ENCODE measurements at regions not wholly inside any gene's neighbourhood (a gene's known extent, or its start where the extent isn't known, plus 50 kb on each side); places are given as distances from the start of the nearest gene placed in this dataset.
"Not testable (repeated sequence)": the region's sequence is repeated elsewhere in the genome, so short reads cannot be mapped to it uniquely, and the experiment has no call there.

DNA sequence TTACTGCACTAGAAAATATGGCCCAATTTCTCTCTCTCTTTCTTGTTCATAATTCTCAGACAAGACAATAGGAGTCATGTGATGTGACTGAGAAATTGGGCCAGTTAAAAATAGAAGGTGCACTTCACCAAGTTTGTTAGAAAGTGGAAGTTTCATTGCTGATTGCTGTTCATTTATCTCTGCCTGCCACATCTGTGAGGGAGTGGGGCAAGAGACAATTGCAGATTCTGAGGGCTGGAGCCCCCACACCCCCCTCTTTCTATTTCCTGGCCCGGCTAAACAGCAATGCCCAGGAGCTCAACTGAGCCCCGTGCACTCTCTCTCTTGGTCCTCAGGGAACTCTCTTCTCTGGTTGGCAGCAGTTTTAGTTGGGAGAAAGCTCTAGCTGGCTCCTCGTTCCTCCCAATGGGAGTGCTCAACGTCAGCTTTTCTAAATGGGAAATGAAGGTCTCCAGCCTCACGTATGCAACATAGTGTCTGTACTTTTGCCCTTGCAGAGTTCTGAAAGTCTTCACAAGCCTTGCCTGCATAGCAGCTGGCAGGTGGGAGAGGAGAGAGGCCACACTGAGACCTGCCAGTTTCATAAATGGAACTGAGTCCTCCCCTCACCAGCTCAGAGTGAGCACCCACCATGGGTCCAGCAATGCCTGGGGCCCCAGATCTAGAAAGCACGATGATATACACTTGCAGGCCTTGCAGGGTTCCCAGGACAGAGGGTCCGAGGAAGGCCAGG lies 115.7 kb downstream of the MYCN start:
- no peak for DNase-seq (ENCODE audit: low spot score)

DNA sequence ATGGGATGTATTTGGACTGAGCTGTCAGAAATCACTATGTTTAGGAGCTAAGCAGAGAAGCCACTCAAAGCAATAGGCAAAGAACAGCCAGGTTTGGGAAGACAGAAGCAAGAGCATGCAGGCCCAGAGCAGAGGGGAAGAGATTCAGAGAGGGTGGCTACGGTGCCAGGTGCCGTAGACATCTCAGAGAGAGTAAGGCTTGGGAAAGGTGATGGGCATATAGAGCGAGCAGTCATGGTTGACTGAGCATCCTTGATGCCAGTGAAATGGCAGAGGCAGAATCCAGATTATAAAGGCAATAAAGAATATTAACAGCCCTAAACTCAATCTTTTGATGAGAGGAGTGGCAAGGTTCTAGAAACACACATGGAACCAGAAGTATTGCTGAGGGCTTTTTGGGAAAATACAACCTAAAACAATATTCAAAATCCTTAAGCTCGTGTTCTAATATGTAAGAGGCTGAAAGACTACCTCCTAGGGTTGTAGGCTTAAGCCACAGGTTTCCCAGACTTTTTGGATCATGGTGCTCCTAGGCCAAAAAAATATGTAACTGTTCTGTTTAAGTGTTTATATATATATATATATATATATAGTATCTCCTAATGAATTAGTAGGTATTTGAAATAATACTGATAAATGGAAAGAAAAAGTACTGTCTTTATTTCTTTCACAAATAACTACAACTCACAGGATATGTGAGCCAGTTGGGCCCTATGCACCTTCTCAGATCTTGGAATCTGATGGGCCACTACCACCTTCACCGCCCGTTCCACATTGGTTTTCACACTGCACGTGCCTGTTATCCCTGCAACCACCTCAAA lies 113.3 kb downstream of the MYCN start:
- no peak for DNase-seq (ENCODE audit: low spot score)

DNA sequence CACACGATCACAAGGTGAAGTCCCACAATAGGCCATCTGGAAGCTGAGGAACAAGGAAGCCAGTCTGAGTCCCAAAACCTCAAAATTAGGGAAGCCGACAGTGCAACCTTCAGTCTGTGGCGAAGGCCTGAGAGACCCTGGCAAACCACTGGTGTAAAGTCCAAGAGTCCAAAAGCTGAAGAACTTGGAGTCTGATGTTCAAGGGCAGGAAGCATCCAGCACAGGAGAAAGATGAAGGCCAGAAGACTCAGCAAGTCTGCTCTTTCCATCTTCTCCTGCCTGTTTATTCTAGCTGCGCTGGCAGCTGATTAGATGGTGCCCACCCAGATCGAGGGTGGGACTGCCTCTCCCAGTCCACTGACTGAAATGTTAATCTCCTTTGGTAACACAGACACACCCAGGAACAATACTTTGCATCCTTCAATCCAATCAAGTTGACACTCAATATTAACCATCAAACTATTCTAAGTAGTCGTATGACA lies 112.3 kb downstream of the MYCN start:
- not testable (repeated sequence) for DNase-seq (ENCODE audit: low spot score)

DNA sequence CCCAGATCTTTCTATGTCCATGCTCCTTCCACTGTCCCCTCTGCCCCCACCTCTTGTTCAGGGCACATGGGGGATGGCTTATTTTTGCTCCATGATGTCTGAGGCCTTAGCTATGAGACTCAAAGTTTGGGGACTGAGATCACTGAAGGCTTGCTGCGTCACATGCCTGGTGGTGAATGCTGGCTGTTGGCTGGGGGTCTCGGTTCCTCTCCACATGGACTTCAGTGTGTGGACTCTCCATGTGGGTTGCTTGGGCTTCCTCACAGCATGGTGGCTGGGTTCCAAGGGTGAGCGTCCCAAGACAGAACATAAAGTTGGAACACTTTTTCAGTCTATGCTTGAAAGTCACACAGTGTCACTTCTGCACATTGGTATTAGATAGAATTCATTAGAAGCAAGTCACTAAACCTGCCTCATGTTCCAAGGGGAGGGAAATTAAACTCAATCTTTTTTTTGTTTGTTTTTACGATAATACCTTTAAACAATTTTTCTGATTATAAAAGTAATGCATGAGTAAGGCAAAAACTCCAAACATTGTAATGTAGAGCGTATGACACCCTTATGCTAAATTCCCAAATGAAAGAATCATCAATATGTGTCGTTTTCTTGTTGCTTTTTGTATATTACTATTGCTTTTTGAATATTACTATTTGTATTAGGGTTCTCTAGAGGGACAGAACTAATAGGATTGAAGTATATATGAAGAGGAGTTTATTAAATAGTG lies 111.7 kb downstream of the MYCN start:
- no peak for DNase-seq (ENCODE audit: low spot score)

DNA sequence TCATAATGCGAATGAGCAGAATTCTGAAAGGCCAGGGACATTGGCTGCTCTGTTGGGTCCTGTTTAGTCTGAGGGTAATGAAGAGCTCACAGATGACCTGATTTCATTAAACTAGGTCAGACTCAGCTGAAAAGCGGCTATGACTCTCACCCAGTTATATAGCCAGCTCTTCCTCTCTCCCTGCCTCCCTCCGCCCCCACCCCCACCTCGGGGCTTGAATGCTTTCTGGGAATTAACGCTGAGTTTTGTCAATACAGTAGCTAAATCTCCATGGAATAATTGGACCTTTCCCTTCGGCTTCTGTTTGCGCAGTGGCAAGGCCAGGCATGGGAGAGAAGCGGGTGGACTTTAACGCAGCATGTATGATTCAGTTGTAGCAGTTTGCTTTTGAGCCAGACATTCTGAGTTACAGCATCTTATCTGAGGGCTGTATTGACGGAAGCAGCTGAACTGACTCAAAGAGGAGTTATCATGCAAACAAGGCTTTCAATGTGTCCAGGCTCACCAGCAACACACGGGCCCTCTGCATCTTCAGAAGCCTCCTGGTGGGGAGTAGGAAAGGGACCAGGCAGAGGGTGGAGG lies 110.6 kb downstream of the MYCN start:
- peak; percentile 59 for DNase-seq (ENCODE audit: low spot score)

DNA sequence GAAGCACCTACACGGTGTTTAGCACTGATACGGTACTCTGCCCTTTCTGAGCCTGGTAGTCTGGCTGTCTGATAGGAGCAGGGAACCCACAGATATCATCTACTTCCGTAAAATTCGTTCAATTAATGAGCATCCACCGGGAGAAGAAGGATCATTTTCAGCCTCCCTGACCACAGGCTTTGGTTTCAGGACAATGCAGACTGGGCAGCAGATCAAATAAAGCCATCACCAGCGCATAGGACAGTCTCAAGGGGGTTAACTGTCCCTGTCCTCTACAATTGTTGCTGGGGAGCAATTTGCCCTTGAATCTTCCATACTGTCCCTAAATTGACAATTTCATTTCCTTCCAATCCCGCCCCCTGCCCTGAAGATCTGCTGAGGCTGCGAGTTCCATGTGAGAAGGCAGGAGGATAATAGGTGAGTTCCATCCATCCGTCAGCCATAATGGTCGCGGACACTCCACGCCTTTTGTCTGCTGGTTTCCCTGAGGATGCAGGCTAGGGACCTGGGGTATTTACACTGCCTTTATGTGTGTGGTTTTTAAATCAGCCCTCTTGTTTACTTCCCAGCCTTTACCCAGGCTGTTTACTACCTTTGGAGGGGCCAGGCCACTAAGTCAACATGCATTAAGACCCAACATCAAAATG lies 110.0 kb downstream of the MYCN start:
- no peak for DNase-seq (ENCODE audit: low spot score)

DNA sequence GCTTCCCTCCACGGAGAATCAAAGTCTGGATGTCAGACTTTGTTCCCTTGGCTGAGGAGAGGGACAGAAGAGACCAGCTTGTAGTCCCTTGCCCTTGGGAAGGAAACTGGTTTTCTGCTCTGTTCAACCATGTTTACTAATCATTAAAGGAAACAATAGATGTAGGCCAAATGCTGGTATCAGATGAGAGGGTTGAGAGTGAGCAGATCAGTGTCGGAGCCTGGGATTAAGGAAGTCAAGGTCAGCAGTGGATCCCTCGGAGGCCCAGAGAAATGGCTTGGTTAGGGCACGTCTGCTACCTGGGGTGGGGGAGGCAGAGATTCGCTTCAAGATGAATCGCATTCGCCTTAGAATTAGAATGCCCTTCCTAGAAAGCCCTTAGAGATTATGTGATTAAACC lies 109.1 kb downstream of the MYCN start:
- DNase-seq (ENCODE audit: low spot score), result no peak

DNA sequence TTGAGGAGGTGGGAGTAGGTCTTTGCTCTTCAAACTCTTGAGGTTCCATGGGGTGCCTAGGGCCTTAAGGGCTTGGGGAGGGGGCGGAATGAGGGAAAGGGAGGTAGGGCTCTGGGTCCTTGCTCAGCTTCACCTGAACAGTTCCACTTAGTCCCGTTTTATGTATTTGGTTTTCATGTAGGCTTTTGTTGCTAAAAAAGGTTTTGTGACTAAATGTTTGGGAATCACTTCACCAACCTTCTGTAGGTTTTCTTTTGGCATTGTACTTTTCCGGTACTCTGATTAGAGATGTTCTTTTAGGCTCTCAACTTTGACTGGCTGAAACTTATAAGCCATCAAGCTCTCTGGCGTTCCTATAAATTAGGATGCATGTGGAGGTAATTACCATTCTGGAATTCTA lies 108.1 kb downstream of the MYCN start:
- no peak for DNase-seq (ENCODE audit: low spot score)

DNA sequence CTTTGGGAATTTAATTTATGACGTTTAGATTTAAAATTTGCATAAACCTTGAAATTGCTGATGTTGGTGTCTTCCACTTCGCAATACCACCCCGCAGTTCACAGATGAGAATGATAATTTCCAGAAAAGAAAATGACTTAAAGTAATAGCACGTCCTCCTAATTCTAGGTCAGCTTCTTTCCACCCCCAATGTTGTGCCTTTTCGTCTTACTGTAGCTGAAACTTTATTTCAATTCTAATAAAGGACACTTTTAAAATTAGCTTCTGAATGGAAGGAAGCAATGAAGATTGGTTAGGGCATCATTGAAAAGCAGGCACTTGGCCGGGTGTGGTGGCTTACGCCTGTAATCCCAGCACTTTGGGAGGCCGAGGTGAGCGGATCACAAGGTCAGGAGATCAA lies 107.4 kb downstream of the MYCN start:
- no peak for DNase-seq (ENCODE audit: low spot score)

DNA sequence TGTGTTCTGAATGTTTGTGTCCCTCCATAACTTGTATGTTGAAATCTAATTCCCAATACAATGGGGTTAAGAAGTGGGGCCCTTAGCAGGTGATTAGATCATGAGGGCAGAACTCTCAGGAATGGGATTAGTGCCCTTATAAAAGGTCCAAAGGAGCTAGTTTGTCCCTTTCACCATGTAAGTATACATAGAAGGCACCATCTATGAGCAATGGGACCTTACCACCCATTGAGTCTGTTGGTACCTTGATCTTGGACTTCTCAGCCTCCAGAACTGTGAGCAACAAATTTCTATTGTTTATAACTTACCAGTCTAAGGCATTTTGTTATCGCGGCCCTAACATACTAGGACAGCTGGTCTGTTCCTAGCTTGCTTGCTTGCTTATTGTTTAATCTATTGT lies 106.3 kb downstream of the MYCN start:
- no peak for DNase-seq (ENCODE audit: low spot score)

DNA sequence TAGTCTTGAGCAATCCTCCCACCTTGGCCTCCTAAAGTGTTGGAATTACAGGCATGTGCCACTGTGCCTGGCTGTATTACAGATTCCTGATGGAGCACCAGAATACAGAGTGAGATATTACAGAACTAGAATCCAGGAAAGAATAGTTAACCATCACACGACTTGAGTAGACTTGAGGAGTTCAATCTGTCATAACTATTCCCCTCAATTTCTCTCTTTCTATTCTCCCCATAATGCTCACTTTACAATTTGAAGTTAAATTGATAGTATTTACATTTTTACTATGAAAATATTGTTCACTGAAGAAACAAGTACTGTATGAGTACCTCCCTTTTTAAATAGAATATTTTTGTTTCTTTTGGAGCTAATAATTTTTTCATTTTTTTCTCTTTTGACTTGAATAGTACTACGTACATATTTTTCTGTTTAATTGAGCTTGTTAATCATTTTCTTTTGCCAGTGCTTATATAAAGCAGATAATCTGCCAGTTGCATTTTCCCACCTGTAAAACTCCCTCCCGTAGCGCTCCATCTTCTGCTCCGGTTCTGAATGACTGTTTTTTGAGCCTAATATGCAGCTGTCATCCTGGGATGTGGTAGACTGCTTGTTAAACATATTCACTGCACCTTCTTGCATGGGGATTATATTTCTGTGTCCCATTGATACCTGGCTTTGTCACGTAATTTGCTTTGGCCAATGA lies 105.5 kb downstream of the MYCN start:
- DNase-seq (ENCODE audit: low spot score), result no peak

DNA sequence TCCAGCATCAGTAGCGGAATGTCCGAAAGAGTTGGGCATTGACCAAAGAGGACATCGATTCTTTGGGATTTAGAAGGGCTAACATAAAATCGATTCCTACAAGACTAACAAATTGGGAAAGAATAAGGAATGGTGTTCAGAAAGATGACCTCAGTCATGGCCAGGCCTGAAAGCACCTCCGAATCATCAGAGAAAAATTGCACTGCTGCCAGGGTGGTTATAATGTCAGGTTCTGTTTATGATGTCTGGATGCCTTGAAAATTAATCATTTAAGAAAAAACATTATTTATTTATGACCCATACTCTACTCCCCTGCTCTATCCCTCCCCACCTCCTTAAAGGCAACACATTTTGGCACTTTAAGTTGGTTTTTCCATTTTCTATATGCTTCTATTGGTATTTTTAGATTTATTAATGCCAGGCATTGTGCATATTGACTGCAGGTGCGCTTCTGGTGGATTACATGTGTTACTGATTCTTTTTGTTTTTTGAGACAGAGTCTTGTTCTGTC lies 104.7 kb downstream of the MYCN start:
- no peak for DNase-seq (ENCODE audit: low spot score)

DNA sequence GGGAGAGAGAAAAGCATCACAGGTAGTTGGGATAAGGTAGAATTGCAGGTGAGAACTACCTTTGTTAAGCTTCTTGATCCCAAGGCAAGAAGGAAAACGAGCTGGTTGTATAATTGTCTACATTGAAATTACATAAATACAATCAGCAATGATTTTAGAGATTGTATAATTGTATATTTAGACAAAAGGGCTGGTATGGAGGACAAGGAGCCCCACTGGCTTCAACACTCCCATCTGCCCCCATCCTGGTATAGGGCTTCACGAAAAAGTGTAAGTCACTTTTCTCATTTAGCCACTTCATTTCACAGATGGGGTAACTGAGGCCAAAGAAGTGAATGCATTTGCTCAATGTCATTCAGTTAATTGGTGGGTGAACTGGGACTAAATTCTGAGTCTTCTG lies 103.3 kb downstream of the MYCN start:
- no peak for DNase-seq (ENCODE audit: low spot score)

DNA sequence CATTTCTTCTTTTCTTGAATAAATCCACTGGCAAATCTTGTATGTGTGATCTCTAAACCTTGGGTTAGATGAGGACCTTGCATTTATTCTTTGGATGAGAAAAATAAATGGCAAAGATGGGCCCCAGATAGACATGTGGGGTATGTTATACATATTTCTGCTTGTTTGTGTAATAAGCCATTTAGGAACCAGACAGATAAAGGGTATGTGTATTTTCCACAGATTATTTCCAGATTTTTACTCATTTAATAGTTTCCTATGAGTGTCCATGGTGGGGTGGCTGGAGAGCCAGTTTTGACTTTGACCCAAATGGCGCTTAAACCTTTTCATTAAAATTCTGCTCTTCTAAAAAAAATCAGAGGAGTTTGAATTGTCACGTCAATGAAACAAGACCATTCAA lies 102.8 kb downstream of the MYCN start:
- DNase-seq (ENCODE audit: low spot score), result no peak

DNA sequence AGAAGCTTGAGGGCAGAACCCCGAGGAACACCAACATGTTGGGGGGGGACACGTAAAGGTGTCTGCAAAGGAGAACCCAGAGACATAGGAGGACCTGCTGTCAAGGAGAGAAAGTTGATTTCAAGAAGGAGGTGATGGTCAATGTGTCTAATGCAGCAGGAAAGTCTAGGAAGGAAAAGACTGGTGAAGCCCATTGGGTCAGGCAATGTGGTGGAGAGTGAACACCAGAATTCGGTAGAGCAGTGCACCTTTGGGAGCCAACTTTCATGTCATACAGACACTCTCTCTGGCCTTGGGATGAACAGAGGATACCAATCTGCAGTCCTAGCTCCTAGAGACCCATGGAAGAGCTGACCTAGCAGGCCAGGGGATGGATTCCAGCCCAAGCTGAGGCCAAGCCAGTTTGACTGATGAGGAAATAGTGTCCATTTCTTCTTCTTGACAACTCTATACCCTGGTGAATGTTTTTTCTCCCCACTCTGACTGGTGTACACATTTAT lies 101.9 kb downstream of the MYCN start:
- DNase-seq (ENCODE audit: low spot score), result no peak

DNA sequence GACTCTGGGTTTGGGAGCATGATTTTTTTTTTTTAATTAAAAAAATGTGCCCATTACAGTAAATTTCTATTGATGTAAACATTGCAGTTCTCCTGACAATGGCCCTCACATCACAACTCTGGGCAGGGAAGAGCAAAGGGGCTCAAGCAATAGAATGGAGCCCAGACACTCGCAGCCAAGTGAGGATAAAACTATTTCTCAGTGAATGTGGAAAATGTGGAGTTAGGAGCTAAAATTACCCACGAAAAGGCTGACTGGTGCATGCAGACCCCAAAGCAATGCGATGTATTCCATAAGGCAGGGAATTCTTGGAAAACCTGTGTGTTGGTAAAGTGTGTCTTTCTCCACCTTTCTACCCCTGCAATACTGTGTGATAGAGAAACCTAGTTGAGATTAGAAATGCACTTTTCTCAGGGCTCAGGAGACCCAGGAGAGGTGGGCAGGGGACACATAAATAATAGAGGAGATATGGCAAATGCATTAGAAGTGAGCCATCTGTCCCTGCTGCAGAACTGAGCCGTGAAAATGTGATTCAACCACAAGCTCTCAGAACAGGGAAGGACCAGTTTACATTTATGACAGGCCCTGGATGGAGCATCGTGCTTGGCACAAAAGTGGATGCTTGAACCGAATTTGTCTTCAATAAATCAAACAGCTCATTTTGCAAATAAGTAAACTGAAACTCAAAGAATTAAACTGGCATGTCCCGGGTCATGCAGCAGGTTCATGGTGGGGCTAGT lies 100.1 kb downstream of the MYCN start:
- no peak for DNase-seq (ENCODE audit: low spot score)

DNA sequence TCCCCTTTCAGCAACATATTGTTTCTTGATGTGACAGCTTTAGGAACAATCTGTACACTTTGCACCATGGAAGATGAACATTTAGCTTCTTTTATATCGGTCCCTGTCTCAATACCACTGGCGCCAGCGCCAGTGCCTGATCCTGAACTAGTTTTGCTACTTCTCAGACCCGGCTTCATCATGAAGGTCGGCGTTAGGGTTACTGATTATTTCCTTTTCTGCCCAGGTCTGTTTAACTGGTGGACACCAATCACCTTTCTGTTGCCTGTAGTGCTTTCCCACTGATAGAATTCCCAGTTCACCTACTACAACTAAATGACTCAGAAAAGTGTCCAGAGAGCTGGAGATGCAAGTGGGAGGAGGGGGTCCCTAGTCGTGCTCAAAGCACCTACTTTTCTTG lies 99.5 kb downstream of the MYCN start:
- DNase-seq (ENCODE audit: low spot score), result no peak

DNA sequence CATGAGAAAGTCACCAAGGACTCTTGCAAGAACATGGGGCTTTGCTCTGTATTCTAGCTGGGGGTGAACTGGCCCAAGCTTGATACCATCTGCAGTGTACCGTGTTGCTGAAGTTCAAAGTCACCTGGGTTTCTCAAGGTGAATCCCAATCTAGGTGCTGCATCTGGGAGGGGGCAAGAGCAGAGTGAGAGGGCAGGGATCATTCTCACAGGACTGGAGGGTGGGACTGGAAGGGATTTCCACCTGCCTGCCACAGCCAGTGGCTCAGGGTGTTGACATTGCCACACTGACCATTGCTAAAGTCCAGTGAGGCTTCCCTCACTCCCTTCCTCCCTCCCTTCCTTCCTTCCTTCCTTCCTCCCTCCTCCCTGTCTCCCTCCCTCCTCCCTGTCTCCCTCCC lies 98.7 kb downstream of the MYCN start:
- no peak for DNase-seq (ENCODE audit: low spot score)

DNA sequence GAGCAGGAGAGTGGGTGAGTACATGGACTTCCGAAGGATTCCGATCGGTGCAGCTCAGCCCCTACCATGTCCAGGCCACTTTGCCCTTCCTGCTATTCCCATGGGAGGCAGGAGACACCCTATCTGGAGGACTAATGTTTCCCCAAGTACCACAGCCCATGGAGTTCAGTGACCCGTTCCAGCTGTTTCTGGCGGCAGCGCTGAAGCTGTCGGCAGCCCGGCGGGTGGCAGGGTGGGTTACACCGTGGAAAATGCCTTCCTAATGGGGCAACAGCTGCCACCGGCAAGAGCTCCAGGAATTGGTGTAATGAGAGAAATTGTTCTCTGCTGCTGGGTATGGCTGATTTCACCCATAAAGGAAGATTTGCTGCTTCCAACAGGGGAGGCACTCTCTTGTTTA lies 98.3 kb downstream of the MYCN start:
- DNase-seq (ENCODE audit: low spot score), result no peak

DNA sequence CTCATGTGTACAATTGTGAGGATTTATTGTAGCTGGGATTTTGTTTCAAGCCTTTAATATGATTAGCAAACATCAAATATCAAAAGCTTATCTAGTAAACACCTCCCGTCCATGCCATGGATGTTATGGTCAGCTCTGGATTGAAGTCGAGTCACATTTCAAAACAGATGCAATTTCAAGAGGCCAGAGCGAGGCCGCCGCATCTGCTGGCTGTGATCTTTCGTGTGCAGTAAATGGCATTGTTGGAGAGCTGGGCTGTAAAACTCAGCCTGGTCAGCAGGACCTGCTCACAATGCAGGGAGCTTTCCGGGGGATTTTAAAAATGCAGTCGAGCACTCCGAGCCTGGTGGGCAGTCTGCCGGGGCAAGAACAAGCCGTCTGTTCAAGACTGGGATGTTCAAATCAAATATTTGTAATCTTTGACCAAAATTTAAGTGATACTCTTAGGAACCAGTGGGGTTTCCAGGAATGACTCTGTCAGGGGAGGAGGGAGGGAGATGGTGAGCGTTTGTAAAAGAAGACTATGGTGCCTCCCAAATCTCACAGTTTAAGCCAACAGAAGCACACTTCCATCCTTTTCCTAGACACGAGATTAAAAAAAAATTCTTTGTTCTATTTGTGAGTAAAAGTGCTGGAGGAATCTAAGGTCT lies 97.6 kb downstream of the MYCN start:
- peak; percentile 54 for DNase-seq (ENCODE audit: low spot score)
